PC-9 (cell line): ENCODE measurements at regions not wholly inside any gene's neighbourhood (a gene's known extent, or its start where the extent isn't known, plus 50 kb on each side); places are given as distances from the start of the nearest gene placed in this dataset.

Experiments used
- CTCF ChIP-seq: fragments of 200-600 bp; sonication (generic); conservative IDR thresholded peaks from 2 replicates; pipeline ENCODE4 v1.6.1; 2017; ENCODE audit warnings: mixed run types, antibody characterized with exemption, mild to moderate bottlenecking, moderate library complexity
- EZH2 ChIP-seq: fragments of 200-600 bp; sonication (generic); IDR thresholded peaks from 2 replicates; pipeline ENCODE4 v1.8.0; 2017; ENCODE audit warnings: antibody characterized with exemption, low read depth

- no peak for TF ChIP-seq CTCF
- TF ChIP-seq EZH2 = no peak
Measured at GRCh38 chr18:55139836-55140235, 180.6 kb upstream of the CCDC68 start.
